ENCODE measurements at regions not wholly inside any gene's neighbourhood (a gene's known extent, or its start where the extent isn't known, plus 50 kb on each side); places are given as distances from the start of the nearest gene placed in this dataset.

DNA sequence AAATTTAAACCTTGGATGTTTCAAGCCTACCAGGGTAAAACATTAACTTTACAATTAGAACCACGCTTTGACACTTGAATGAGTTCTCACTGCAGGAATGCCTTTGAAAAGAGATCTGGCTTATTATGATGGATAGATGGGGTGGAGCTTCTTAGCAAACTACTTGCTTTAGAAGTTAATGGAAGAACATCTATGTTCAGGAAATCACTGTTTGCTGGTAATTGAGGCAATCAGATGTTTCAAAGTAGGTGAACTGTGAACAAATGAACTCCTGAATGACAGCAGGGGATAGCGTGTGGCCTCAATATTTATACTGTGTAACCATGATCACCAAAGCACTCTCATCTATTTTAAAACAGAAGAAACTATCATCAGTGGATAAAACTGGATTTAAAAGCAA lies 383.6 kb downstream of the PIK3C3 start:
- TF ChIP-seq, protein P1, sequence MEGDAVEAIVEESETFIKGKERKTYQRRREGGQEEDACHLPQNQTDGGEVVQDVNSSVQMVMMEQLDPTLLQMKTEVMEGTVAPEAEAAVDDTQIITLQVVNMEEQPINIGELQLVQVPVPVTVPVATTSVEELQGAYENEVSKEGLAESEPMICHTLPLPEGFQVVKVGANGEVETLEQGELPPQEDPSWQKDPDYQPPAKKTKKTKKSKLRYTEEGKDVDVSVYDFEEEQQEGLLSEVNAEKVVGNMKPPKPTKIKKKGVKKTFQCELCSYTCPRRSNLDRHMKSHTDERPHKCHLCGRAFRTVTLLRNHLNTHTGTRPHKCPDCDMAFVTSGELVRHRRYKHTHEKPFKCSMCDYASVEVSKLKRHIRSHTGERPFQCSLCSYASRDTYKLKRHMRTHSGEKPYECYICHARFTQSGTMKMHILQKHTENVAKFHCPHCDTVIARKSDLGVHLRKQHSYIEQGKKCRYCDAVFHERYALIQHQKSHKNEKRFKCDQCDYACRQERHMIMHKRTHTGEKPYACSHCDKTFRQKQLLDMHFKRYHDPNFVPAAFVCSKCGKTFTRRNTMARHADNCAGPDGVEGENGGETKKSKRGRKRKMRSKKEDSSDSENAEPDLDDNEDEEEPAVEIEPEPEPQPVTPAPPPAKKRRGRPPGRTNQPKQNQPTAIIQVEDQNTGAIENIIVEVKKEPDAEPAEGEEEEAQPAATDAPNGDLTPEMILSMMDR (optimal IDR thresholded peaks at IDR 0.05 in 1 of 3, IDR thresholded peaks at IDR 0.05 in 1 of 3, conservative IDR thresholded peaks at IDR 0.05 in 1 of 3; ENCODE audit: extremely low read depth in 1 of 3, insufficient read depth in 2 of 3, low read length in 3 of 3): no peak
- TF ChIP-seq EZH2 (IDR thresholded peaks at IDR 0.05; ENCODE audit: low read length): no peak
